Loucy (cell line): ENCODE measurements at regions not wholly inside any gene's neighbourhood (a gene's known extent, or its start where the extent isn't known, plus 50 kb on each side); places are given as distances from the start of the nearest gene placed in this dataset.

Source experiments
- H2AFZ ChIP-seq: fragments of 200-600 bp; sonication (generic); 2 replicates; pipeline ENCODE4 v1.6.0; 2016; ENCODE audit warnings: antibody characterized with exemption, mild to moderate bottlenecking, low read length, moderate library complexity
- H3F3A ChIP-seq: fragments of 200-600 bp; 2 replicates; pipeline ENCODE4 v1.6.0; 2016; ENCODE audit warnings: antibody characterized with exemption, low read depth, mild to moderate bottlenecking
- H3K27me3 ChIP-seq: fragments of 200-600 bp; sonication (generic); 2 replicates; pipeline ENCODE4 v1.6.1; 2014; ENCODE audit warnings: low read length, mild to moderate bottlenecking; ENCODE audit not compliant: insufficient read depth, poor library complexity, severe bottlenecking
- H3K36me3 ChIP-seq: fragments of 200-600 bp; sonication (generic); 2 replicates; pipeline ENCODE4 v1.6.1; 2016; ENCODE audit warnings: low read length; ENCODE audit not compliant: insufficient read depth
- H3K4me1 ChIP-seq: fragments of 200-600 bp; sonication (generic); 2 replicates; pipeline ENCODE4 v1.5.1; 2014; ENCODE audit warnings: low read length, mild to moderate bottlenecking; ENCODE audit not compliant: insufficient read depth, poor library complexity, severe bottlenecking
- H3K4me2 ChIP-seq: fragments of 200-600 bp; sonication (generic); 2 replicates; pipeline ENCODE4 v1.6.0; 2014; ENCODE audit warnings: antibody characterized with exemption, low read length, low read depth, mild to moderate bottlenecking; ENCODE audit not compliant: poor library complexity, severe bottlenecking
- H3K4me3 ChIP-seq: fragments of 200-600 bp; sonication (generic); 2 replicates; pipeline ENCODE4 v1.5.1; 2014; ENCODE audit warnings: low read length, mild to moderate bottlenecking, mixed read lengths; ENCODE audit not compliant: poor library complexity, severe bottlenecking
- H3K79me2 ChIP-seq: fragments of 200-600 bp; sonication (generic); 2 replicates; pipeline ENCODE4 v1.6.1; 2014; ENCODE audit warnings: low read length; ENCODE audit not compliant: insufficient read depth
- H3K9ac ChIP-seq: fragments of 200-600 bp; sonication (generic); 2 replicates; pipeline ENCODE4 v1.6.0; 2014; ENCODE audit warnings: mild to moderate bottlenecking, low read depth, low read length, moderate library complexity; ENCODE audit not compliant: poor library complexity, severe bottlenecking
- H3K9me2 ChIP-seq: fragments of 200-600 bp; sonication (generic); replicated peaks from 2 replicates; pipeline ENCODE4 v1.6.1; 2016; ENCODE audit warnings: low read depth, low read length, mixed read lengths
- H3K9me3 ChIP-seq: fragments of 200-600 bp; sonication (generic); 2 replicates; pipeline ENCODE4 v1.6.1; 2014; ENCODE audit warnings: mild to moderate bottlenecking, antibody characterized with exemption, low read length, low read depth; ENCODE audit not compliant: insufficient read depth
- H4K20me1 ChIP-seq: fragments of 200-600 bp; sonication (generic); 2 replicates; pipeline ENCODE4 v1.6.0; 2014; ENCODE audit warnings: antibody characterized with exemption, low read length, mild to moderate bottlenecking; ENCODE audit not compliant: insufficient read depth, poor library complexity, severe bottlenecking
- EZH2phosphoT487 ChIP-seq: fragments of 200-600 bp; IDR thresholded peaks from 2 replicates; pipeline ENCODE4 v1.6.1; 2018; ENCODE audit warnings: antibody characterized with exemption, mild to moderate bottlenecking, moderate library complexity, borderline replicate concordance
- TF ChIP-seq, protein P1 (sequence below): fragments of 200-600 bp; sonication (generic); conservative IDR thresholded peaks from 2 replicates; pipeline ENCODE4 v1.5.1; 2014; ENCODE audit warnings: mild to moderate bottlenecking, antibody characterized with exemption, low read length

DNA sequence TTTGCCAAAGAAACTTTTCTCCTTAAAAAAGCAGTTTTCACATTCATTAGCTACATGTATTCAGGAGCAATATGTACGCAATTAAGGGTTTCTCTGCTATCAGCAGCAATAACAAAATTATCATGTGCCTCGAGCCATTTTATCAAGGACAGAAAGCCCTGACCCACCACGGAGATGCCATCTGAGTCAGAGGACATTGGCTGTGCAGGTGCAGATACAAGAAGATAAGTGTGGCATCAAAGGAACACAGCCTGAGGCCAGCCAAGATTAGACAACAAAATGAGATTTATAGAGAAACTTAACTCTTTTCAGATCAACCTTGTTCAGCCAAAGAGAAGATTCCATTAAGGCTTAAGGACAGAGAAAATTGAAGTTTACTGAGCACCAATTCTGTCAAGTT, 115.2 kb upstream of the LGSN start:
- Histone ChIP-seq H3K9ac (no peak overlapping the region), H3K9me3 (no peaks in the 10 kb centered on the region), H3K4me3 (no peak overlapping the region), H3K79me2 (no peaks in the 10 kb centered on the region), H2AFZ (no peak overlapping the region), H3K4me2 (no peak overlapping the region), H3K9me2 (no peaks in the 10 kb centered on the region), H3K4me1 (no peaks in the 10 kb centered on the region), H3K27me3 (no peaks in the 10 kb centered on the region), H4K20me1 (no peaks in the 10 kb centered on the region), H3K36me3 (no peaks in the 10 kb centered on the region), H3F3A (no peaks in the 10 kb centered on the region)
- TF ChIP-seq, protein P1, sequence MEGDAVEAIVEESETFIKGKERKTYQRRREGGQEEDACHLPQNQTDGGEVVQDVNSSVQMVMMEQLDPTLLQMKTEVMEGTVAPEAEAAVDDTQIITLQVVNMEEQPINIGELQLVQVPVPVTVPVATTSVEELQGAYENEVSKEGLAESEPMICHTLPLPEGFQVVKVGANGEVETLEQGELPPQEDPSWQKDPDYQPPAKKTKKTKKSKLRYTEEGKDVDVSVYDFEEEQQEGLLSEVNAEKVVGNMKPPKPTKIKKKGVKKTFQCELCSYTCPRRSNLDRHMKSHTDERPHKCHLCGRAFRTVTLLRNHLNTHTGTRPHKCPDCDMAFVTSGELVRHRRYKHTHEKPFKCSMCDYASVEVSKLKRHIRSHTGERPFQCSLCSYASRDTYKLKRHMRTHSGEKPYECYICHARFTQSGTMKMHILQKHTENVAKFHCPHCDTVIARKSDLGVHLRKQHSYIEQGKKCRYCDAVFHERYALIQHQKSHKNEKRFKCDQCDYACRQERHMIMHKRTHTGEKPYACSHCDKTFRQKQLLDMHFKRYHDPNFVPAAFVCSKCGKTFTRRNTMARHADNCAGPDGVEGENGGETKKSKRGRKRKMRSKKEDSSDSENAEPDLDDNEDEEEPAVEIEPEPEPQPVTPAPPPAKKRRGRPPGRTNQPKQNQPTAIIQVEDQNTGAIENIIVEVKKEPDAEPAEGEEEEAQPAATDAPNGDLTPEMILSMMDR, result no peak
- TF ChIP-seq EZH2phosphoT487, result no peak

DNA sequence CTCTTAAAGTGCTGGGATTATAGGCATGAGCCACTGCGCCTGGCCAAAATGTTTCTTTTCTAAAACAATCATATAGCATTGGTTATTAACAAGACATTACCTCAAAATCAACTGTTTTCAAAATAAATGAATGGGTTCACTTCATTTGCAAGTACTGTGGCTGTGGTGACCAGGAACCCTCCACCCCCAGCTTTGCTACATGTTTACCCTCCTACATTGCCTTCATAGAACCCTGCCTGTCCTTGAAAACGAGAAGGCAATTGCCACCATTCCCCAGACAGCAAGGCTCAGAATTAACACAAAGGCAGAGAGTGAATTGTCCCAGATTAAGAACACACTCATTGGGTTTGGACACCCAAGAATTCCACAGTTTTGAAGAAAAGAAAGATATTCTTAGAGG, 116.6 kb upstream of the LGSN start:
- no peak overlapping the region for H2AFZ ChIP-seq
- TF ChIP-seq, protein P1, result no peak
- TF ChIP-seq EZH2phosphoT487, result no peak
- no peaks in the 10 kb centered on the region for H3F3A ChIP-seq
- no peaks in the 10 kb centered on the region for H3K79me2 ChIP-seq
- no peak overlapping the region for H3K4me2 ChIP-seq
- no peaks in the 10 kb centered on the region for H4K20me1 ChIP-seq
- H3K9ac ChIP-seq, result no peak overlapping the region
- H3K36me3 ChIP-seq, result no peaks in the 10 kb centered on the region
- H3K9me2 ChIP-seq, result no peaks in the 10 kb centered on the region
- no peaks in the 10 kb centered on the region for H3K4me1 ChIP-seq
- no peaks in the 10 kb centered on the region for H3K27me3 ChIP-seq
- no peak overlapping the region for H3K4me3 ChIP-seq
- no peaks in the 10 kb centered on the region for H3K9me3 ChIP-seq

DNA sequence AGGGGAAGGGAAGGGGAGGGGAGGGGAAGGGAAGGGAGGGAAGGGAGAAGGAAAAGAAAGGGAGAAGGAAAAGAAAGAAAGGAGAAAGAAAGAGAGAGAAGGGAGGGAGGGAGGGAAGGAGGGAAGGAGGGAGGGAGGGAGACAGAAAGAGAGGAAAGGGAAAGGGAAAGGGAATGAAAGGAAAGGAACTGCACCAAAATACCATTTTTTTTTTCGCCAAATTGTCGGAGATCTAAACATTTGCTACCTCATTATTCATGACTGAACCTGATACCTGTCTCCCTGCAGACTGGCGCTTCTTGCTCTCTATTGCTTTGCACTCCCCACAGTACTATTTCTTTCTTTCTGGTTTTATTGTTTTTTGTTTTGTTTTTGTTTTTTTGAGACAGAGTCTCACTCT, 117.3 kb upstream of the LGSN start:
- H3K27me3 ChIP-seq, result no peaks in the 10 kb centered on the region
- no peaks in the 10 kb centered on the region for H3K9me3 ChIP-seq
- H3K36me3 ChIP-seq, result no peaks in the 10 kb centered on the region
- H3K4me3 ChIP-seq, result no peak overlapping the region
- H3K9me2 ChIP-seq, result no peaks in the 10 kb centered on the region
- no peak overlapping the region for H3K4me2 ChIP-seq
- TF ChIP-seq, protein P1, result no peak
- TF ChIP-seq EZH2phosphoT487, result no peak
- H3K79me2 ChIP-seq, result no peaks in the 10 kb centered on the region
- H3F3A ChIP-seq, result no peaks in the 10 kb centered on the region
- no peak overlapping the region for H2AFZ ChIP-seq
- no peaks in the 10 kb centered on the region for H4K20me1 ChIP-seq
- no peak overlapping the region for H3K9ac ChIP-seq
- no peaks in the 10 kb centered on the region for H3K4me1 ChIP-seq
